NCI-H1930 (cell line): ENCODE measurements at regions not wholly inside any gene's neighbourhood (a gene's known extent, or its start where the extent isn't known, plus 50 kb on each side); places are given as distances from the start of the nearest gene placed in this dataset.

Experiments
- DNase-seq, 2 experiments: peaks; one replicate each; lab custom pipeline; 2025; lab: John Stamatoyannopoulos, UW

DNA sequence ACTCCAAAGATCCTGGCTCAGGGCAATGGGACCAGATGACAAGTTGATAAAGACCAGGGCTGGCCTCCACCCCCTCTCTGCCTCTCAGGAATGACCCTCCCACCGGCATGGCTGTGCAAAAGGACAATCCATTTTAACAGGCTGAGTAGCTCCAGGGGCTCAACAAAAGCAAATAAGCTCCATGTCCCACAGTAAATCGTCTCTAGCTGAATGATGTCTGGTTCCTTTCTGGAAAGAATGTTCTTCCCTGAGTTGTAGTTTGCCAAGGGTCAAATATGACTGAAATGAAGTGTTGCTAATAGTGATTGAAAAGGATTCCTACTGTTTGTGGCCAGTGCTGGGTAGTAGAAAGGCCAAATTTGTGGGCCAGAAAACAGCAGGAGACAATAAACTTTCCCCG, 434.4 kb upstream of the ETAA1 start:
- no peak for DNase-seq

GRCh38 chr2:66966631-66967030, 430.5 kb upstream of the ETAA1 start:
- no peak for DNase-seq

DNA sequence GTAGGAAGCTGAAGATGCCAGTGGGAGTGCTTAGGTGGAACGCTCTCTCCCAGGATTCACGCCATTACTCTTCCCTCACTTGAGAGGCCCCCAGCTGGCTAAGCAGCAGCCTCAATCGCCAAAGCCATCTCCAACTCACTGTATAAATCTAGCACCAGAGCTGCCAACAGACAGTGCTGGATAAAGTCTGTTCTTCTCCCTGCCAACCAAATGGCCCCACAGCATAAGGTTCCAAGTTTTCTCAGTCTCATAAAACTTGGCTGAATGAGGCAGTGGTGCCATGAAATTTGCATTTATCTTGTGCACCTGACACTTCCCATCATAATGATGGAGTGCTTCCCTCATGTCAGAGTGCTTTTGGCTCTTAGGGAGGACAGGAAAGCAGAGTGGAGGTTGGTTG, 428.2 kb upstream of the ETAA1 start:
- no peak for DNase-seq

DNA sequence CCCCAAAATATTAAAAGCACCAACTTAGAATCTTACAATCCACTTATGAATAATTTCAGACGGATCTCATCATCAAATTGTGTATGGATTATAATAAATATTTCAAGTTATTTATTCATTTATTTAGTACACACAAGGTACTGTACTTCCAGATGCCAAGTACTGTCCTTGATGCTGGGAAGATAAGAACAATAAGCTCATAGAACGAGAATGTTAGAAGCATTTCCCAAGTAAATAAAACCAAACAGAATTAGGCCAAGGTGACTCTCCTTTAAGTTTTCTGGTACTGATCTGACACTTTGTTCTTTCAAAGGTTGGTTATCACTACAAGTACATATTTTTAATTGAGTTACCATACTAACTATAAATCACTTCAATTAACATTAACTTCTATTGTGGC, 416.1 kb upstream of the ETAA1 start:
- no peak for DNase-seq

DNA sequence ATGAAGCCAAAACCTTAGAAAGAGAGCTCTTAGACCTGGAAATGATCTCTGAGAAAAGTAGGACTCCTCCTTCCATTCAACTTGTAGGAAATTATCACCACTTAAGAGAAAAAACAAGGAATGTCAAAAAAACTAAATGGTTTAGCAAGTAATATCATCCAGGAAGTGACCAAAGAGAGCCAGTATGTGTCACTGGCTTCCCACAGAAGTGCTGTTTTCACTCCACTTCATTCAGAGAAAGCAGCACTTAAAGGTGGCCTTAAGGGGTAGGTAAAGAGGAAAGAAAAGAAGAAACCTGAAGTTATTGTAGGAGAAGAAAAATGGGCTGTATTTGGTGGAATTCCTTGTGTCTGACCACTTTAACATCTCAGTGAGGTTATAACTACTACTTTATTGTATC, 414.4 kb upstream of the ETAA1 start:
- no peak for DNase-seq

- DNase-seq = no peak
Measured at GRCh38 chr2:66984864-66985263, 412.3 kb upstream of the ETAA1 start.

DNA sequence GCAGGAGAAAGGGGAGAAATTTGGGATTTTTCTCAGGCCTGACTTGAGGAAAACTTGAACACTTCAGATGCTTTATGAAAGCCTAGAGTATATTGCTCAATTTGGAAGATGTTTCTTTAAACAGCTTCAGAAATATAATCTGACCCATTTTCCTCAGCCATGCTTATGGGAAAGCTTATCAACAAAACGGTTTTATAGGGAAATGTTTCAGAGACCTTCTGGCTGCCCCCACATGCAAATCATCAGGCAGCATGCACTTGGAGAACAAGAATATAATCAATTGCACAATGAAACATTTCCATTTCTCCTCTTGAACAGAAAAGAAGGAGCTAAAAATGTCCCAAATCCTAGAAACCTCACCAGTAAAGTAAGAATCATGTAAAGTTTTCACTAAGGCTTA, 411.2 kb upstream of the ETAA1 start:
- no peak for DNase-seq

GRCh38 chr2:66987733-66988132, 409.4 kb upstream of the ETAA1 start:
- no peak for DNase-seq

GRCh38 chr2:66994654-66995053, 402.5 kb upstream of the ETAA1 start:
- no peak for DNase-seq

DNA sequence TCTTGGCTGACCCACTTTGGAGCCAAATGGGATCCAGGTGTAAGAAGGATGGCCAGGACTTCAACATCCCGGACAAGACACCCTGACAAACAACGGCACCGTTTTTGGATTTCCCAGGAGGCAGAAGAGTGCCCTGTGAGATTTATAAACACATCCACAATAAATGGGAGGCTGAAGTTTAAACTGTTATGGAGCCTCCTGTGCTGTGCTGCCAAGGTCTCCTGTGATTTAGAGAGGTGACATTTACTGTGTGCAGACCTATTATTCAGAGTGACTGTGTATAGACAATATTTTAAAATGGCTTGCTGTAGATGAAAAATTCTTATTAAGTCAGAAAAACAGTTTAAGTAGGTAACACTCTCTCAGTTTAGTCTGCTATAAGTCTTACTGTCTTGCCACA, 401.5 kb upstream of the ETAA1 start:
- no peak for DNase-seq

DNA sequence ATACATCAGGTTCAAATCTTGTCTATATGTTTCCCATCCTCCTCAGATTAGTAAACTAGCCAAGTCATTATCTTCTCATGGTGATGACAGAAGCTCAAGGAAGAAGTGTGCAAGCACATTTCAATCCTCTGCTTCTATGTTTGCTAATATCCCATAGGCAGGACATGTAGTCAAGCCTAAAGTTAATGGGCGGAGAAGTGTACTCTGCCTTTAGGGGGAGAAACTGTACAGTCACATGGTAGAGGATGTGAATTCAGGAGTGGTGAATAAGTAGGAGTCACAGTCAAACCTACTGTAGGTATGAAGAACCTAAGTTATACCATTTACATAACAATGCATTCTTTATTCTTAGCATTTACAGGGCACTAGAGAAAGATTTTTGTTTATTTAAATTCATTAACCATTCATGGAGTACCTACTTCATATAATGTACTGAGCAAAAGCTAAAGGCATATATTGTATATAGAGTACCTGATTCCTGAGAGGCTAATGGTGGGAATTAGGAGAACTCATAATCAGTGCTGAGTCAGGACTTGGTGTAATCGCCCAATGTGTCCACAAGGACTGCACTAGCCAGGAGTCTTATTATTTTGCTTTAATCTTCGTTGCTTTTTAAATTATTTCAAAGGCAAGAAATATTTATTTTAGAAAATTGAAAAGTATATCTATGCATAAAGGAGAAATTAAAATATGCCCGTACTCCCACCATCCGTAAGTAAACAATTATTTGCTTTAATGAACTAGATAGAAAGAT, 394.3 kb upstream of the ETAA1 start:
- DNase-seq = no peak

- no peak for DNase-seq
Measured at GRCh38 chr2:67006373-67006960, 390.7 kb upstream of the ETAA1 start.

DNA sequence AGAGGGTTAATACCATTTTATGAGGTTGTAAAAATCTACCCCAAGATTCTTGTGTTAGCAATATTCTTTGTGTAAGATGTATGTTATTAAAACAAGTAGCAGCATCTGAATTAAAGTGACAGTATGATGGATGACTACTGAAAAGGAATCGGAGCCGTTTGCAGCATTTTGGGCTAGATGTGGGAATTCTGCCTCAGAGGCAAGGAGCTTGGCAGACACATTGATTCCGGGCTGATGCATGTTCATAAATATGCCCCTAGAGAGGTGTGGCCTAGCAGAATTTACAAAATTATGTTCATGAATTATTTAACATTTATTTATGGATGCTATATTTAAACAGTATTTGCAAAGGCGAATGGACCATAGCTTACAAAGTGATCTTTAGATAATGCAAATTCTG, 389.0 kb upstream of the ETAA1 start:
- DNase-seq = no peak

DNA sequence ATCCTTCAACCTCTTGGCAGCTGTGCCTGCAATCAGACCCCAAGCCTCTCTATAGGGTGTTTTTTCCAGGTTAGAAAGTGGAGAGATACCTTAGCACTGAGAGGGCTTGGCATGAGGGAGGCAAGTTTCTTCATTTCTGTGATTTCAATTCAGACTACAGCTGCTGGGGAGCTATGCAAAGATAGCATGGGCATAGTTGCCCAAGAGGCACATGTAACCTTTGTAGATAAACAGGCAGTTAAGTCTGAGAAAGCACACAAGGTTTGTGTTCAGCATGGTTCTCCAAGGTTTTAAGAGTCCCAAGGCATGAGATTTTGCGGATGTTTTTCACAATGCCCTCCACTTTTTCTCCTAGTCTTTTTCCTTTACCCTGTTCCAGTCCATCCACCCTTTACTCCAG, 385.0 kb upstream of the ETAA1 start:
- no peak for DNase-seq

GRCh38 chr2:67013821-67014220, 383.3 kb upstream of the ETAA1 start:
- DNase-seq = no peak

DNA sequence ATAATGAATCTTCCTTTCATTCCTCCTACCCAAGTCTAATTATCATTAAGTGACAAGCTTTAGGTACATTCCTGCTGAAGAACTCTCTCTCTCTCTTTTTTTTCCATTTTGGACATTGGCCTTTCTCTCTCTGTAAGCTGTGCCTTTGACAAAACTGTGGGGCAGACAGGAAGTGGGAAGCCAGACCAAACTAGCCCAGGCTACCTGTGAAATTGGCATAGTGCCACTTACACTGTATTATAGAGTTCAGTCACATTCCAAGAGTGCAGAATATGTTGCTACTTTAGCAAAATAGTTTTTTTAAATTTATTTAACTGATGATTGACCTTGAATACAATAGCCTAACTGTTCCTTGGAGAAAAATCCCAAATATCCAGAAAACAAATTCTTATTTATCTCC, 381.5 kb upstream of the ETAA1 start:
- DNase-seq = no peak

- DNase-seq = no peak
Measured at GRCh38 chr2:67018301-67018700, 378.8 kb upstream of the ETAA1 start.

DNA sequence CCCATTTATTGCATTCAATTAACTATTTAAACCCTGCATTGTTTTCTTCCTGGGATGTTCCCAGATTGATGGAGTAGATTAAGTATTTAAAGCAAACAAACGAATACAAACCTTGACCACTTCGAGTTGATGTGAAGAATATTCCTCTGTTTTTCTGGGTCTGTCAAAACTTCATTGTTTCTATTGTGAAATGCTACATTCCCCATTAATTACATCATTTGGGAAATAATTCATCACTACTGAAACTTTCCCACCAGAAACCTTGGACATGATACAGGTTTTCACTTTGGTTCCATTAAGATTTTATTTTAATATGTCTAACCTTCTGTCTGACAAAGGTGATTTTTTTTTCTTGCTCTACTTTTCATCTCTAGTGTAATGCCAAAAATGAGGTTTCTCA, 365.1 kb upstream of the ETAA1 start:
- DNase-seq = no peak

DNA sequence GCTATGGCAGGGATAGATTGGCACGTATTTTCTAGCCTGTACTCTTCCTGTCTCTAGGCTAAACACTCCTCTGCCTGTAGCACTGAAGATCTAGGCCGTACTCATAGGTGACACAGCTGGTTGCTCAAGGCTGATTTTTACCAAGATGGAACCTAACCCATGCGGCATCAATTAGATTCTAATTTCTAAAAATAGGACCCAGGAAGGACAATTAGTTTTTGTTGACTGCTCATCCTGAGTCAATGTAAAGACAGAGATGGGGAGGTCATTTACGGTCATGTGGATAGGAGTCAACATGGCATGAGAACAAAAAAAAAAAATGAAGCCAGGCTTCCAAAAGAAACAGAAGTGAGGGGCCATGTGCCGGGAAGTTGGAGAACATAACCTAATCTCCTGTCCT, 360.7 kb upstream of the ETAA1 start:
- DNase-seq = no peak

DNA sequence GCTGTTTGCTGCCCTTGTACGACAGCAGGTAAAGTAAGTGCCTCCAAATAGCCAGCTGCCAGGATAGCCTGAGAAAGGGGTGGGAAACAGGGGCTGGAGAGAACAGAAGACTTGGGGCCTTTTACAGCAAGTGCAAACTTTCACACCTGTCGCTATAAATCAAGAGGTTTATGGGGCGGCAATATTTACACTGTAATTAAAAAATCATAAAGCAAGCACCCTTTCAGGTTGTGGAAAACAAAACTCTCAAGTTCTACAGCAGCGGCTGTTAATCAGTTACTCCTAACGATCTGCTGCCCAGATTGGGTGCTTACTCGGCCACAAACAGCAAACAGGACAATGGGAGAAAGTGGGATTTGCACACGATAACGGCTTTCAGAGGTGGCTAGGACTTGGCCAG, 359.5 kb upstream of the ETAA1 start:
- no peak for DNase-seq

DNA sequence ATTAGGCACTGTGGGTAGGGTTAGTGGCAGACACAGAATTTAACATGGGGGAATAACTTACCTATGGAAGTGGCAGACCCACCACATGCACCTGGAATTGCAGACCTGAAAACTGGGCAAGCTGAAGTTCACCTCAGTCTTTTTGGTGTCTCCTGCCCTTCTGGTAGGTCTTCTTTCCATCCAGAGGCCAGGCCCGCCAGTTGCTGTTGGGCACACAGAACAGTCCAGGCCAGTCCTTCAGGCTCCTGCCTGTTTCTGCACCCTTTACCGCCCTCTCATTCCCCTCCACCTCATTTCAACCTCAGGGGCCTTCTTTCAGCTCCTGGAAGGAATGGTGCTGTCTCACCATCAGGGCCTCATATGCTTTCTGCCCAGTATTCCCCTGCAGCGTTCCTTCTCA, 358.9 kb upstream of the ETAA1 start:
- no peak for DNase-seq

DNA sequence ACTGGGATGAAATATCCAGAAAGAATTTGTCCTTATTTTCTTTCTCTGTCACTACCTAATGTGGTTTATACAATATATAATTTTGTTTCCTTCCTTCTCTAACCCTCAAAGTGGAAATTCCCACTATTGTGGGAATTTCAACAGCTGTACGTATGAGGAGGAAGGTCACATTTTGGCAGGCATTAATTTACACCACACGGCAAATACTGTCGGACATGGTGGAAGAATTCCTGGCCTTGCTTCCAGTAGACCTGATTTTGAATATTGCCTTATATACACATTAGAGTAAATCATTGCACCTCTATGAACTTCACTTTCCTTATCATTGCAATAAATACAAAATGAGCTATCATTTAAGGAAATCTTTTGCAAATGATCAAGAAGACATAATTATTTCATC, 358.1 kb upstream of the ETAA1 start:
- DNase-seq = no peak

- DNase-seq = no peak
Measured at GRCh38 chr2:67039517-67040103, 357.5 kb upstream of the ETAA1 start.

- DNase-seq = no peak
Measured at GRCh38 chr2:67041051-67041450, 356.1 kb upstream of the ETAA1 start.
